Neural progenitor cell (in vitro differentiated cells): ENCODE measurements at regions not wholly inside any gene's neighbourhood (a gene's known extent, or its start where the extent isn't known, plus 50 kb on each side); places are given as distances from the start of the nearest gene placed in this dataset.
"Not testable (repeated sequence)": the region's sequence is repeated elsewhere in the genome, so short reads cannot be mapped to it uniquely, and the experiment has no call there.

Source experiments
- DNase-seq: peaks from one replicate; pipeline ENCODE4 v3.0.0-alpha.2; 2016; ENCODE audit warnings: low spot score
- H2AFZ ChIP-seq: fragments of 200-600 bp; sonication (generic); replicated peaks from 2 replicates; pipeline ENCODE4 v1.6.1; 2016; ENCODE audit warnings: antibody characterized with exemption
- H3F3A ChIP-seq: fragments of 200-600 bp; sonication (generic); 2 replicates; pipeline ENCODE4 v1.6.1; 2016; ENCODE audit warnings: antibody characterized with exemption, low read depth
- H3K27ac ChIP-seq: fragments of 200-600 bp; sonication (generic); 2 replicates; pipeline ENCODE4 v1.5.1; 2016; ENCODE audit warnings: mild to moderate bottlenecking
- H3K27me3 ChIP-seq: fragments of 200-600 bp; sonication (generic); 2 replicates; pipeline ENCODE4 v1.6.1; 2016; ENCODE audit warnings: mild to moderate bottlenecking, moderate library complexity
- H3K36me3 ChIP-seq: fragments of 200-600 bp; sonication (generic); 2 replicates; pipeline ENCODE4 v1.5.1; 2016
- H3K4me1 ChIP-seq: fragments of 200-600 bp; sonication (generic); 2 replicates; pipeline ENCODE4 v1.6.1; 2016; ENCODE audit warnings: mixed run types
- H3K4me2 ChIP-seq: fragments of 200-600 bp; sonication (generic); 2 replicates; pipeline ENCODE4 v1.6.1; 2016
- H3K4me3 ChIP-seq: fragments of 200-600 bp; sonication (generic); 2 replicates; pipeline ENCODE4 v1.5.1; 2016
- H3K79me2 ChIP-seq: fragments of 200-600 bp; sonication (generic); 2 replicates; pipeline ENCODE4 v1.6.1; 2016; ENCODE audit warnings: low read depth
- H3K9ac ChIP-seq: fragments of 200-600 bp; sonication (generic); 2 replicates; pipeline ENCODE4 v1.6.1; 2016
- H3K9me3 ChIP-seq: fragments of 200-600 bp; sonication (generic); 2 replicates; pipeline ENCODE4 v1.5.1; 2016; ENCODE audit warnings: low read depth
- H4K20me1 ChIP-seq: fragments of 200-600 bp; sonication (generic); 2 replicates; pipeline ENCODE4 v1.6.1; 2016; ENCODE audit warnings: low read depth
- H3K27ac Mint-ChIP-seq: 3 replicates; pipeline ENCODE4 v1.8.0; 2021; ENCODE audit warnings: mixed read lengths
- H3K27me3 Mint-ChIP-seq: 2 replicates; pipeline ENCODE4 v1.8.0; 2022; ENCODE audit warnings: low read depth, mild to moderate bottlenecking, inconsistent platforms, moderate library complexity, mixed read lengths; ENCODE audit not compliant: insufficient read depth
- H3K36me3 Mint-ChIP-seq: 3 replicates; pipeline ENCODE4 v1.8.0; 2021; ENCODE audit warnings: mixed read lengths
- H3K4me1 Mint-ChIP-seq: 3 replicates; pipeline ENCODE4 v1.8.0; 2021; ENCODE audit warnings: mixed read lengths
- H3K4me3 Mint-ChIP-seq: 3 replicates; pipeline ENCODE4 v1.8.0; 2021; ENCODE audit warnings: mild to moderate bottlenecking, moderate library complexity, mixed read lengths
- H3K9me3 Mint-ChIP-seq: 3 replicates; pipeline ENCODE4 v1.8.0; 2020; ENCODE audit warnings: mixed read lengths
- CTCF ChIP-seq: fragments of 200-600 bp; sonication (generic); IDR thresholded peaks from 2 replicates; pipeline ENCODE4 v1.5.1; 2017; ENCODE audit warnings: antibody characterized with exemption, mild to moderate bottlenecking
- EZH2 ChIP-seq: fragments of 200-600 bp; sonication (generic); IDR thresholded peaks from 2 replicates; pipeline ENCODE4 v1.6.1; 2017; ENCODE audit warnings: antibody characterized with exemption, mild to moderate bottlenecking, moderate library complexity
- EZH2phosphoT487 ChIP-seq: fragments of 200-600 bp; sonication (generic); IDR thresholded peaks from 2 replicates; pipeline ENCODE4 v1.6.1; 2017; ENCODE audit warnings: antibody characterized with exemption

GRCh38 chr4:123536225-123536624 lies 139.6 kb downstream of the SPRY1 start:
- no peak overlapping the region for H3K27ac ChIP-seq
- H3K27me3 ChIP-seq = no peaks in the 10 kb centered on the region
- no peaks in the 10 kb centered on the region for H3K79me2 ChIP-seq
- H3K4me3 ChIP-seq = no peak overlapping the region
- Mint-ChIP-seq H3K9me3 (peaks cover 47% of the 10 kb centered on the region), H3K36me3 (peaks cover 7% of the 10 kb centered on the region), H3K4me3 (no peak overlapping the region), H3K4me1 (no peaks in the 10 kb centered on the region), H3K27me3 (peaks cover 6% of the 10 kb centered on the region), H3K27ac (no peak overlapping the region)
- H3K36me3 ChIP-seq = no peaks in the 10 kb centered on the region
- no peak for DNase-seq
- H3K4me1 ChIP-seq = no peaks in the 10 kb centered on the region
- H3K9me3 ChIP-seq = no peaks in the 10 kb centered on the region
- TF ChIP-seq CTCF (no peak), EZH2phosphoT487 (no peak), EZH2 (no peak)
- no peak overlapping the region for H3K9ac ChIP-seq
- H4K20me1 ChIP-seq = no peaks in the 10 kb centered on the region
- no peak overlapping the region for H2AFZ ChIP-seq
- no peaks in the 10 kb centered on the region for H3F3A ChIP-seq
- H3K4me2 ChIP-seq = no peak overlapping the region

DNA sequence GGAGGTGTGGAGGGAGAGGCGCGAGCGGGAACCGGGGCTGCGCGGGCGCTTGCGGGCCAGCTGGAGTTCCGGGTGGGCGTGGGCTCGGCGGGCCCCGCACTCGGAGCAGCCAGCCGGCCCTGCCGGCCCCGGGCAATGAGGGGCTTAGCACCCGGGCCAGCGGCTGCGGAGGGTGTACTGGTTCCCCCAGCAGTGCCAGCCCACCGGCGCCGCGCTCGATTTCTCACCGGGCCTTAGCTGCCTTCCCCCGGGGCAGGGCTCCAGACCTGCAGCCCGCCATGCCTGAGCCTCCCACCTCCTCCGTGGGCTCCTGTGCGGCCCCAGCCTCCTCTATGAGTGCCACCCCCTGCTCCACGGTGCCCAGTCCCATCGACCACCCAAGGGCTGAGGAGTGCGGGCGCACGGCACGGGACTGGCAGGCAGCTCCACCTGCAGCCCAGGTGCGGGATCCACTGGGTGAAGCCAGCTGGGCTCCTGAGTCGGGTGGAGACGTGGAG lies 141.4 kb downstream of the SPRY1 start:
- not testable (repeated sequence) for H3K4me3 ChIP-seq, H3K27me3 Mint-ChIP-seq, H3K4me1 ChIP-seq, H3K36me3 ChIP-seq, H3K27me3 ChIP-seq, H3K36me3 Mint-ChIP-seq, H2AFZ ChIP-seq, H3F3A ChIP-seq, H3K27ac ChIP-seq, H3K4me3 Mint-ChIP-seq, H3K79me2 ChIP-seq, DNase-seq, H4K20me1 ChIP-seq, H3K9ac ChIP-seq, H3K9me3 ChIP-seq, H3K4me1 Mint-ChIP-seq, H3K27ac Mint-ChIP-seq, H3K4me2 ChIP-seq
- peaks cover 44% of the 10 kb centered on the region for H3K9me3 Mint-ChIP-seq

DNA sequence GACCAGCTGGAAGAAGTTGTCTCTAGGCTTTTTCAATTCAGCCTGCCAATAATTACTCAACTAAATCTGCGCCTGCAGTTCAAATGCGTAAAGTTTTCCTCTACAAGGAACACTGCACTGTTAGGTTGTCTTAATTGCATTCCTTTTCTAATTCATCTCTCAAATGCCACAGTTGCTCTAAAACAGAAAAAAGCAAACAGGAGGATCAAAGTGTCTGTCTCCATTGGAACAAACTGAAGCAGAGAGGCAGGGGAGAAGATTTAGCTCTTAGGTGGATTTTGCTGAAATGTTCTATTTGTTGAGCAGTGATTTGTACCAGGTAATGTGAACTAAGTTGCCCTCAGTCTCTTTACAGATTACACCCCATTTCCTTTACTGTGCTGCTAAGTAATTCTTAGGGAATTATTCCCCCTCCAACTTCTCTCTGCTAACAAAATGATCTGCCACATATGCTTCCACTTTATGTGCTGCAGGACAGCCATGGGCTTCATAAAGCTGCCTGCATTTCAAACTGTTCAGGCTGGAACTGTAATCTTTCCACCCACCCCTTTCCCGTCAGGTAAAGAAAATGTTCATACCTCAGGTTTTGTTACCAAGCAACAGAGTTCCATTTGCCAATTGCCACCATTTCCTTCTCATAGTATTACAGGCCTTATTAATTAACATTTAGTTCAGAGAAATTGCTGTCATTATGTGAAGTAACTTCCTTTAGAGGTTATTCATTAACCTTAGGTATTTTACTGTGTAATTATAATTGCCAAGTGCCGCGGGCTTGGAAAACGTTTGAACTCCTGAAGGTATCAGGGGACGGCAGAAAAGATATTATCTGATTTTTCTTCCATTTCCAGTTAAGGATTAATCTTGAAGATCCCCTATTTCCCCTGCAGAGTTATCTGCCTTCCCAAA lies 149.3 kb downstream of the SPRY1 start:
- H3K27ac ChIP-seq = no peak overlapping the region
- no peak overlapping the region for H3K4me3 Mint-ChIP-seq
- no peak for DNase-seq
- peak overlapping the region; percentile 77 for H2AFZ ChIP-seq
- peak overlapping the region; percentile 27 for H3K27ac Mint-ChIP-seq
- no peak for TF ChIP-seq EZH2
- no peak for TF ChIP-seq CTCF
- no peak for TF ChIP-seq EZH2phosphoT487
- peak overlapping the region; percentile 65 for H3K4me2 ChIP-seq
- H4K20me1 ChIP-seq = no peaks in the 10 kb centered on the region
- no peaks in the 10 kb centered on the region for H3K79me2 ChIP-seq
- H3K27me3 Mint-ChIP-seq = peaks cover 20% of the 10 kb centered on the region
- H3K4me1 ChIP-seq = peaks cover 30% of the 10 kb centered on the region
- H3K4me3 ChIP-seq = no peak overlapping the region
- H3K9ac ChIP-seq = no peak overlapping the region
- H3K4me1 Mint-ChIP-seq = peaks cover 31% of the 10 kb centered on the region
- H3K36me3 ChIP-seq = no peaks in the 10 kb centered on the region
- peaks cover 13% of the 10 kb centered on the region for H3K27me3 ChIP-seq
- H3K9me3 Mint-ChIP-seq = peaks cover 23% of the 10 kb centered on the region
- H3K9me3 ChIP-seq = no peaks in the 10 kb centered on the region
- H3K36me3 Mint-ChIP-seq = peaks cover 8% of the 10 kb centered on the region
- peaks cover 30% of the 10 kb centered on the region for H3F3A ChIP-seq

DNA sequence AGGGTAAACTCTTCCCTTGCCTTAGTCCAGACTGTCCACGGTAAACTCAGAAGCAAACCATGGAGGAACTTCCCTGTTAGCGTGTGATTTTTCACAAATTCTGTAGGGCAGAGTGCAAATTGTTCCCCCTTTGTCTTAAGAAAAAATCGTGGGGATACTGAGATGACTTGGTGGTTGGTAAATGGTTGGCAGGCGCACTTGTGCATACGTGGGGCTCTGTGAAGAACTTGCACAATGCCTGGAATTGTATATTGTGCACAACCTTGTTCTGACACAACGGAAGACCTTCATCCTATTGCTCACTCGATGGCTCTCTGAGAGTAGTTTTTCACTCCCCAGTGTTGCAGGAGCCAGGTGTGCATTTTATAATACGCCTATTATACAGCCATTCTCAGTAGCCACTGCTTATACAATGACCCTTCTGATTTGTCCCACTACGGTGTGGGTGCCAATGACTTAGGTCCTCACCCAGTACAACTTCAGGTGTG lies 150.0 kb downstream of the SPRY1 start:
- no peak overlapping the region for H3K9ac ChIP-seq
- Mint-ChIP-seq H3K4me3 (no peak overlapping the region), H3K27me3 (peaks cover 20% of the 10 kb centered on the region), H3K27ac (peak overlapping the region; percentile 27), H3K4me1 (peaks cover 31% of the 10 kb centered on the region), H3K9me3 (peaks cover 28% of the 10 kb centered on the region), H3K36me3 (peaks cover 10% of the 10 kb centered on the region)
- TF ChIP-seq CTCF (no peak), EZH2phosphoT487 (no peak), EZH2 (no peak)
- no peaks in the 10 kb centered on the region for H4K20me1 ChIP-seq
- H3K79me2 ChIP-seq = no peaks in the 10 kb centered on the region
- no peaks in the 10 kb centered on the region for H3K36me3 ChIP-seq
- peak overlapping the region; percentile 55 for H2AFZ ChIP-seq
- no peak overlapping the region for H3K27ac ChIP-seq
- H3K27me3 ChIP-seq = peaks cover 13% of the 10 kb centered on the region
- peaks cover 30% of the 10 kb centered on the region for H3F3A ChIP-seq
- no peak overlapping the region for H3K4me3 ChIP-seq
- H3K9me3 ChIP-seq = no peaks in the 10 kb centered on the region
- no peak for DNase-seq
- peaks cover 30% of the 10 kb centered on the region for H3K4me1 ChIP-seq
- H3K4me2 ChIP-seq = peak overlapping the region; percentile 65
